Activated CD4-positive, alpha-beta T cell treated with anti-CD3 and anti-CD28 coated beads, Interleukin-2, Interleukin-4, amounts not matched to agents 100 ng/mL and 50 ng/mL, durations not matched to agents 16 hours and 8 hours (primary cell): ENCODE measurements at regions not wholly inside any gene's neighbourhood (a gene's known extent, or its start where the extent isn't known, plus 50 kb on each side); places are given as distances from the start of the nearest gene placed in this dataset.
"Not testable (repeated sequence)": the region's sequence is repeated elsewhere in the genome, so short reads cannot be mapped to it uniquely, and the experiment has no call there.

Source experiments
- DNase-seq: peaks from one replicate; pipeline ENCODE4 v3.0.0-alpha.2; 2020; ENCODE audit warnings: low spot score

GRCh38 chr1:22332424-22332717, 119.3 kb upstream of the ZBTB40 start:
- no peak for DNase-seq

- no peak for DNase-seq
Observed at GRCh38 chr1:22332795-22333499, 118.7 kb upstream of the ZBTB40 start.

- no peak for DNase-seq
Observed at GRCh38 chr1:22333516-22334121, 118.0 kb upstream of the ZBTB40 start.

- no peak for DNase-seq
Observed at GRCh38 chr1:22334860-22335550, 116.6 kb upstream of the ZBTB40 start.

- not testable (repeated sequence) for DNase-seq
Observed at GRCh38 chr1:22336274-22336673, 115.4 kb upstream of the ZBTB40 start.

GRCh38 chr1:22336696-22337545, 114.7 kb upstream of the ZBTB40 start:
- DNase-seq = not testable (repeated sequence)

GRCh38 chr1:22338071-22338765, 113.4 kb upstream of the ZBTB40 start:
- DNase-seq = no peak

- no peak for DNase-seq
Observed at GRCh38 chr1:22339237-22339636, 112.4 kb upstream of the ZBTB40 start.

GRCh38 chr1:22340066-22340465, 111.6 kb upstream of the ZBTB40 start:
- no peak for DNase-seq

- DNase-seq = no peak
Observed at GRCh38 chr1:22340873-22341272, 110.8 kb upstream of the ZBTB40 start.

- DNase-seq = no peak
Observed at GRCh38 chr1:22341791-22342605, 109.7 kb upstream of the ZBTB40 start.

- no peak for DNase-seq
Observed at GRCh38 chr1:22342734-22343191, 108.9 kb upstream of the ZBTB40 start.

- DNase-seq = no peak
Observed at GRCh38 chr1:22343456-22344328, 108.0 kb upstream of the ZBTB40 start.

- DNase-seq = no peak
Observed at GRCh38 chr1:22344329-22344630, 107.4 kb upstream of the ZBTB40 start.

- DNase-seq = no peak
Observed at GRCh38 chr1:22344851-22345560, 106.6 kb upstream of the ZBTB40 start.

- no peak for DNase-seq
Observed at GRCh38 chr1:22347854-22348760, 103.5 kb upstream of the ZBTB40 start.

GRCh38 chr1:22349362-22350043, 102.1 kb upstream of the ZBTB40 start:
- no peak for DNase-seq
